K562 (cell line): ENCODE measurements at regions not wholly inside any gene's neighbourhood (a gene's known extent, or its start where the extent isn't known, plus 50 kb on each side); places are given as distances from the start of the nearest gene placed in this dataset.

Source experiments
- ATAC-seq: fragments of 200-7000 bp; cut with Tn5 transposase; 3 replicates; pipeline ENCODE4 v1.9.1; 2020; ENCODE audit warnings: moderate library complexity
- BruUV-seq: library from RNA; stranded (reverse); fragments of 400-500 nt; replicated peaks from 2 replicates; lab custom pipeline; 2021; lab: Mats Ljungman, UMichigan
- CTCF ChIA-PET: fragments of 300-600 bp; formaldehyde crosslinking; extraction: SDS; loops from one replicate; lab custom pipeline; 2021; ENCODE audit warnings: low intra/inter-chr PET ratio; lab: Yijun Ruan, JAX
- POLR2A ChIA-PET: fragments of 300-600, 350-650 bp; sonication (Branson Sonifier 250); formaldehyde crosslinking; extraction: SDS; loops from one replicate; lab custom pipeline; 2021; ENCODE audit warnings: antibody characterized with exemption, inconsistent platforms; lab: Yijun Ruan, JAX
- DNase-seq, 4 experiments: peaks; one replicate each; pipeline versions ENCODE4 v3.0.0 to v3.0.0-alpha.2; 2011 to 2018; ENCODE audit warnings: low spot score in 3 of 4, mixed read lengths in 3 of 4; ENCODE audit errors: extremely low read depth in 1 of 4
- FAIRE-seq: peaks from 2 replicates; lab custom pipeline; 2011; peaks lifted over from hg19 to GRCh38; lab: Jason Lieb, UNC
- H2AFZ ChIP-seq: 2 replicates; pipeline ENCODE4 v1.6.0; 2011; ENCODE audit warnings: low read depth, low read length, control low read depth, inconsistent platforms
- H3K27ac ChIP-seq: fragments of 200-600 bp; 3 replicates; pipeline ENCODE4 v1.8.0; 2011; ENCODE audit warnings: low read depth, mild to moderate bottlenecking, control low read depth, inconsistent platforms, low read length, moderate library complexity, mixed read lengths; ENCODE audit errors: extremely low read depth
- H3K27me3 ChIP-seq, 2 experiments: fragments of 300-600 bp in 1 of 2; 2 replicates in 1 of 2; 3 replicates in 1 of 2; pipeline versions ENCODE4 v1.6.0 to v1.8.0; 2011; ENCODE audit warnings: inconsistent platforms in 2 of 2, low read length in 2 of 2, mild to moderate bottlenecking in 1 of 2, mixed read lengths in 1 of 2, moderate library complexity in 1 of 2; ENCODE audit not compliant: control insufficient read depth in 2 of 2, insufficient read depth in 2 of 2
- H3K36me3 ChIP-seq: fragments of 300-600 bp; 3 replicates; pipeline ENCODE4 v1.8.0; 2011; ENCODE audit warnings: mild to moderate bottlenecking, low read length, inconsistent platforms; ENCODE audit not compliant: control insufficient read depth, insufficient read depth
- H3K4me1 ChIP-seq, 2 experiments: fragments of 200-600 bp in 1 of 2; replicated peaks in 1 of 2; 2 replicates in 1 of 2; 3 replicates in 1 of 2; pipeline versions ENCODE4 v1.5.1 to v1.8.0; 2011; ENCODE audit warnings: inconsistent platforms in 2 of 2, low read length in 2 of 2, mild to moderate bottlenecking in 1 of 2, mixed read lengths in 1 of 2, moderate library complexity in 1 of 2; ENCODE audit not compliant: control insufficient read depth in 2 of 2, insufficient read depth in 2 of 2
- H3K4me2 ChIP-seq: 2 replicates; pipeline ENCODE4 v1.6.1; 2011; ENCODE audit warnings: low read length, control low read depth, inconsistent platforms, mixed read lengths; ENCODE audit not compliant: insufficient read depth
- H3K4me3 ChIP-seq: fragments of 200-600 bp; sonication (generic), shearing (Covaris generic); 2 replicates; pipeline ENCODE4 v1.5.1; 2016; ENCODE audit warnings: control low read depth, inconsistent platforms
- H3K79me2 ChIP-seq: fragments of 200-600 bp; 3 replicates; pipeline ENCODE4 v1.8.0; 2011; ENCODE audit warnings: low read length, inconsistent platforms; ENCODE audit not compliant: control insufficient read depth, insufficient read depth
- H3K9ac ChIP-seq, 2 experiments: 2 replicates each; pipeline versions ENCODE4 v1.6.0 to v1.6.1; 2011; ENCODE audit warnings: low read depth in 2 of 2, low read length in 2 of 2, control low read depth in 1 of 2, inconsistent platforms in 1 of 2, mild to moderate bottlenecking in 1 of 2, mixed read lengths in 1 of 2; ENCODE audit not compliant: insufficient read depth in 1 of 2
- H3K9me1 ChIP-seq: one replicate; pipeline ENCODE4 v1.6.0; 2011; ENCODE audit warnings: inconsistent platforms, mild to moderate bottlenecking, low read length, moderate library complexity; ENCODE audit not compliant: control insufficient read depth, insufficient read depth
- H3K9me3 ChIP-seq: replicated peaks from 2 replicates; pipeline ENCODE4 v1.5.1; 2011; ENCODE audit warnings: low read depth, low read length, inconsistent platforms; ENCODE audit not compliant: control insufficient read depth, insufficient read depth
- H4K20me1 ChIP-seq: replicated peaks from 2 replicates; pipeline ENCODE4 v1.6.1; 2011; ENCODE audit warnings: low read length, inconsistent platforms, mixed read lengths; ENCODE audit not compliant: control insufficient read depth, insufficient read depth
- ARID4B ChIP-seq: sonication (generic); formaldehyde crosslinking; IDR thresholded peaks from 2 replicates; pipeline ENCODE4 v1.8.0; 2022; ENCODE audit warnings: mild to moderate bottlenecking, missing genetic modification reagents
- ETV1 ChIP-seq: fragments of 450-650 bp; conservative IDR thresholded peaks from 2 replicates; pipeline ENCODE4 v1.6.1; 2016; ENCODE audit warnings: missing genetic modification characterization, control low read depth, low read depth, missing compliant biosample characterization
- HNRNPL ChIP-seq: fragments of 200-400 bp; formaldehyde crosslinking; IDR thresholded peaks from 2 replicates; pipeline ENCODE4 v1.6.1; 2017; ENCODE audit warnings: low read depth, mild to moderate bottlenecking, low read length
- POLR2AphosphoS5 ChIP-seq: IDR thresholded peaks from 2 replicates; pipeline ENCODE4 v1.6.1; 2011; ENCODE audit warnings: mild to moderate bottlenecking, low read depth, low read length, moderate library complexity; ENCODE audit not compliant: control insufficient read depth, insufficient read depth
- PREB ChIP-seq: sonication (generic); formaldehyde crosslinking; IDR thresholded peaks from 2 replicates; pipeline ENCODE4 v1.8.1; 2023; ENCODE audit warnings: mild to moderate bottlenecking, missing genetic modification reagents
- SPI1 ChIP-seq: IDR thresholded peaks from 2 replicates; pipeline ENCODE4 v1.6.1; 2011; ENCODE audit warnings: low read depth, low read length, control low read depth, borderline replicate concordance
- TFE3 ChIP-seq: fragments of 450-650 bp; formaldehyde crosslinking; IDR thresholded peaks from 2 replicates; pipeline ENCODE4 v1.4.0; 2020; ENCODE audit warnings: mild to moderate bottlenecking, mixed read lengths
- THAP7 ChIP-seq: fragments of 250-450 bp; sonication (Bioruptor Pico); IDR thresholded peaks from 2 replicates; pipeline ENCODE4 v1.5.0; 2021
- THRAP3 ChIP-seq: fragments of 450-650 bp; IDR thresholded peaks from 2 replicates; pipeline ENCODE4 v1.6.1; 2016; ENCODE audit warnings: mild to moderate bottlenecking, inconsistent platforms, borderline replicate concordance
- YBX1 ChIP-seq: fragments of 450-650 bp; IDR thresholded peaks from 2 replicates; pipeline ENCODE4 v1.7.1; 2016; ENCODE audit warnings: mild to moderate bottlenecking
- ZC3H4 ChIP-seq: sonication (generic); formaldehyde crosslinking; IDR thresholded peaks from 2 replicates; pipeline ENCODE4 v1.9.0; 2021; ENCODE audit warnings: missing genetic modification reagents, borderline replicate concordance
- ZNF347 ChIP-seq: fragments of 450-650 bp; formaldehyde crosslinking; IDR thresholded peaks from 2 replicates; pipeline ENCODE4 v1.4.0; 2020; ENCODE audit warnings: low read depth, mild to moderate bottlenecking, moderate library complexity
- ZNF507 ChIP-seq: conservative IDR thresholded peaks from 2 replicates; pipeline ENCODE4 v1.6.1; 2017; ENCODE audit warnings: missing genetic modification characterization, missing compliant biosample characterization
- WGBS: fragments of 100-300 bp; shearing (Covaris generic); methylation state at CpG from one replicate; pipeline ENCODE4 v1.1.6; 2016; ENCODE audit warnings: low coverage, mixed read lengths; ENCODE audit not compliant: insufficient coverage; ENCODE audit errors: missing lambda C conversion rate; 5-methylcytosine and 5-hydroxymethylcytosine counted together
- in situ Hi-C: fragments of 300-500 bp; cut with MboI; formaldehyde crosslinking; loops from 4 replicates; pipeline ENCODE4 v1.15.0; 2018; ENCODE audit warnings: inconsistent platforms, mixed read lengths
- intact Hi-C: fragments of 100-400 bp; cut with micrococcal nuclease; formaldehyde crosslinking; loops from 2 replicates; pipeline ENCODE4 v1.14.2; 2022

- H3K4me1 ChIP-seq, result no peaks in the 10 kb centered on the region
- ATAC-seq (no peak), FAIRE-seq (no peak), DNase-seq (no peak)
- no peak overlapping the region for H3K9ac ChIP-seq
- no peaks in the 10 kb centered on the region for H3K36me3 ChIP-seq
- POLR2A ChIA-PET, result no interaction called here
- in situ Hi-C loops (no loop called here), intact Hi-C loops (no loop called here)
- no peaks in the 10 kb centered on the region for H3K9me1 ChIP-seq
- H2AFZ ChIP-seq, result no peak overlapping the region
- H3K9me3 ChIP-seq, result no peaks in the 10 kb centered on the region
- no peaks in the 10 kb centered on the region for H4K20me1 ChIP-seq
- H3K79me2 ChIP-seq, result no peaks in the 10 kb centered on the region
- no peak overlapping the region for H3K27ac ChIP-seq
- no TSS peak for BruUV-seq
- H3K4me3 ChIP-seq, result no peak overlapping the region
- WGBS, result 0% methylated on average over 3 of the region's 3 CpGs
- CTCF ChIA-PET, result no interaction called here
- H3K27me3 ChIP-seq, result no peaks in the 10 kb centered on the region
- H3K4me2 ChIP-seq, result no peak overlapping the region
- TF ChIP-seq ARID4B (CRISPR knock-in tag) (no peak), YBX1 (no peak), ZNF507 (no peak), ETV1 (tag) (no peak), ZNF347 (CRISPR knock-in tag) (no peak), ZC3H4 (no peak), PREB (no peak), HNRNPL (no peak), POLR2AphosphoS5 (no peak), TFE3 (CRISPR knock-in tag) (no peak), THAP7 (CRISPR knock-in tag) (no peak), SPI1 (no peak), THRAP3 (no peak)
Measured at GRCh38 chr10:59090817-59091622, 85.4 kb upstream of the PHYHIPL start.
